Spleen (tissue), 11 donors: ENCODE measurements at regions not wholly inside any gene's neighbourhood (a gene's known extent, or its start where the extent isn't known, plus 50 kb on each side); places are given as distances from the start of the nearest gene placed in this dataset.

Experiments
- DNase-seq: peaks from one replicate; pipeline ENCODE4 v3.0.0-alpha.2; 2020
- H3K27ac ChIP-seq, 8 donors: fragments of 200-600 bp; sonication (generic) in 7 of 8; 1 replicate in 4 of 8; 2 replicates in 4 of 8; pipeline versions ENCODE4 v1.5.0 to v1.8.0; 2016 to 2021; ENCODE audit warnings: inconsistent platforms in 4 of 8, mild to moderate bottlenecking in 4 of 8, moderate library complexity in 1 of 8
- H3K27me3 ChIP-seq, 7 donors: fragments of 200-600 bp; sonication (generic) in 6 of 7; replicated peaks in 1 of 7; 1 replicate in 4 of 7; 2 replicates in 3 of 7; pipeline versions ENCODE4 v1.5.0 to v1.8.0; 2016 to 2021; ENCODE audit warnings: inconsistent platforms in 3 of 7, mild to moderate bottlenecking in 1 of 7
- H3K36me3 ChIP-seq, 6 donors: fragments of 200-600 bp; sonication (generic) in 5 of 6; 1 replicate in 4 of 6; 2 replicates in 2 of 6; pipeline versions ENCODE4 v1.5.0 to v1.8.0; 2016 to 2021; ENCODE audit warnings: inconsistent platforms in 2 of 6
- H3K4me1 ChIP-seq, 6 donors: fragments of 200-600 bp; sonication (generic) in 5 of 6; 1 replicate in 3 of 6; 2 replicates in 3 of 6; pipeline versions ENCODE4 v1.5.0 to v1.8.0; 2016 to 2021; ENCODE audit warnings: inconsistent platforms in 3 of 6
- H3K4me3 ChIP-seq, 8 donors: fragments of 200-600 bp; sonication (generic) in 7 of 8; 1 replicate in 4 of 8; 2 replicates in 4 of 8; pipeline versions ENCODE4 v1.5.0 to v1.8.0; 2016 to 2021; ENCODE audit warnings: inconsistent platforms in 4 of 8, mild to moderate bottlenecking in 4 of 8, moderate library complexity in 2 of 8
- H3K9me3 ChIP-seq, 8 donors: fragments of 200-600 bp; sonication (generic) in 7 of 8; 1 replicate in 4 of 8; 2 replicates in 4 of 8; pipeline versions ENCODE4 v1.5.0 to v1.8.0; 2016 to 2021; ENCODE audit warnings: inconsistent platforms in 4 of 8
- POLR2A ChIP-seq, 3 donors: fragments of 450-650 bp; IDR thresholded peaks; one replicate each; pipeline ENCODE4 v1.5.1; 2017; ENCODE audit warnings: antibody characterized with exemption in 3 of 3, mild to moderate bottlenecking in 1 of 3
- POLR2AphosphoS5 ChIP-seq, 3 donors: sonication (generic); formaldehyde crosslinking; IDR thresholded peaks; one replicate each; pipeline ENCODE4 v1.5.1; 2017; ENCODE audit warnings: antibody characterized with exemption in 3 of 3
- WGBS, 5 donors: extraction: QIAGEN DNeasy Blood & Tissue Kit in 3 of 5; methylation state at CpG; one replicate each; pipeline versions ENCODE4 v1.1.5 to v1.1.7; 2013 to 2018; 5-methylcytosine and 5-hydroxymethylcytosine counted together
- intact Hi-C: fragments of 100-400 bp; cut with DNase I; formaldehyde crosslinking; loops from one replicate; pipeline ENCODE4 v1.15.0; 2023; ENCODE audit warnings: low total_unique reads
- TF ChIP-seq, protein P1 (sequence below), 11 experiments: fragments of 200-600 bp in 7 of 11; fragments of 450-650 bp in 4 of 11; sonication (generic) in 4 of 11; IDR thresholded peaks in 8 of 11; conservative IDR thresholded peaks in 3 of 11; 1 replicate in 7 of 11; 2 replicates in 4 of 11; pipeline versions ENCODE4 v1.4.0 to v1.8.0; 2016 to 2021; ENCODE audit warnings: antibody characterized with exemption in 11 of 11, inconsistent platforms in 4 of 11, mild to moderate bottlenecking in 1 of 11
- donor health status: healthy with polysubstance abuse.
- donor health status: DM: no; HTN: no; CAD: no; lungs with moderate emphysema.
- donor health status: DM: no; HTN: no; CAD: no.
- donor health status: Bipolar disorder and iron deficiency.
- donor health status: healthy.
- donor health status: DM: no; HTN: no; CAD: no.
- donor health status: DM: yes; HTN: yes; CAD: no.

DNA sequence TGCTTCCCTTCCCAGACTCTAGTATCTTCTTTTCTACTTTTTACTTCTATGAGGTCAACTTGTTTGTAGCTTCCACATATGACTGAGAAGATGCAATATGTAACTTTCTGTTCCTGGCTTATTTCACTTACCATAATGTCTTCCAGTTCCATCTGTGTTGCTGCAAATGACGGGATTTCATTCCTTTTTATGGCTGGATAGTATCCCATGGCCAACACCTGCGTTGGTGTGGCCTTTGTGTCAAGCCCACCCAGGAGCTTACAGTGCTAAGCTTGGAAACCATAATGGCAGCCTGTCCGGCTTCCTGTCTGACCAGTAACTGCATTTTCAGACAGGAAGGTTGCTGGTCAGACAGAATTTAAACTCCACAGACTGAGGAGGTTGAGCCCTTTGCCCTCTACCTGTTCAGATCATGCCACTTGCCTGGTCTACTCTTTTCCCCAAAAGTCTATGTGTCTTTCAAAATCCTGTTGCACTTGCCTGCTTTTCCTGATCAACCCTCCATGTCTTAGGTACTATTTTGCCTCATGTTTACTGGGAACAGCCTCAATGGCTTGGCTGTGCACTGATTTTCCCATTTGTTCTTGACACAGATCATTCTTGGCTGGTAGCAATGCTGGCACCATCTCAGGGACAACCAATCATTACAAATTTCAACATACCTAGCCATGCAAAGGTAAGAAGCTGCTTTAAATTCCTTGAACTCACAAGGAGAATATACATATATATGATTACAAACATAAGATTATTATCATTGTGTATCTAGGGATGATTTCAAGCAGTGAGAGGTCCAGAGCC, 114.3 kb upstream of the PLEKHG1 start:
- Histone ChIP-seq H3K4me1 (no peaks in the 10 kb centered on the region), H3K4me3 (no peak overlapping the region), H3K27me3 (no peaks in the 10 kb centered on the region), H3K27ac (no peak overlapping the region), H3K9me3 (no peaks in the 10 kb centered on the region), H3K36me3 (no peaks in the 10 kb centered on the region)
- WGBS, 5 donors, result 77 to 91% (median 87%) methylated on average over 3 of the region's 3 CpGs
- no peak for TF ChIP-seq POLR2A (IDR thresholded peaks at IDR 0.05)
- no peak for TF ChIP-seq POLR2AphosphoS5 (IDR thresholded peaks at IDR 0.05)
- TF ChIP-seq, protein P1, sequence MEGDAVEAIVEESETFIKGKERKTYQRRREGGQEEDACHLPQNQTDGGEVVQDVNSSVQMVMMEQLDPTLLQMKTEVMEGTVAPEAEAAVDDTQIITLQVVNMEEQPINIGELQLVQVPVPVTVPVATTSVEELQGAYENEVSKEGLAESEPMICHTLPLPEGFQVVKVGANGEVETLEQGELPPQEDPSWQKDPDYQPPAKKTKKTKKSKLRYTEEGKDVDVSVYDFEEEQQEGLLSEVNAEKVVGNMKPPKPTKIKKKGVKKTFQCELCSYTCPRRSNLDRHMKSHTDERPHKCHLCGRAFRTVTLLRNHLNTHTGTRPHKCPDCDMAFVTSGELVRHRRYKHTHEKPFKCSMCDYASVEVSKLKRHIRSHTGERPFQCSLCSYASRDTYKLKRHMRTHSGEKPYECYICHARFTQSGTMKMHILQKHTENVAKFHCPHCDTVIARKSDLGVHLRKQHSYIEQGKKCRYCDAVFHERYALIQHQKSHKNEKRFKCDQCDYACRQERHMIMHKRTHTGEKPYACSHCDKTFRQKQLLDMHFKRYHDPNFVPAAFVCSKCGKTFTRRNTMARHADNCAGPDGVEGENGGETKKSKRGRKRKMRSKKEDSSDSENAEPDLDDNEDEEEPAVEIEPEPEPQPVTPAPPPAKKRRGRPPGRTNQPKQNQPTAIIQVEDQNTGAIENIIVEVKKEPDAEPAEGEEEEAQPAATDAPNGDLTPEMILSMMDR (IDR thresholded peaks at IDR 0.05 in 8 of 11, conservative IDR thresholded peaks at IDR 0.05 in 3 of 11), result no peak
- no peak for DNase-seq
- intact Hi-C loops, result no loop called here

DNA sequence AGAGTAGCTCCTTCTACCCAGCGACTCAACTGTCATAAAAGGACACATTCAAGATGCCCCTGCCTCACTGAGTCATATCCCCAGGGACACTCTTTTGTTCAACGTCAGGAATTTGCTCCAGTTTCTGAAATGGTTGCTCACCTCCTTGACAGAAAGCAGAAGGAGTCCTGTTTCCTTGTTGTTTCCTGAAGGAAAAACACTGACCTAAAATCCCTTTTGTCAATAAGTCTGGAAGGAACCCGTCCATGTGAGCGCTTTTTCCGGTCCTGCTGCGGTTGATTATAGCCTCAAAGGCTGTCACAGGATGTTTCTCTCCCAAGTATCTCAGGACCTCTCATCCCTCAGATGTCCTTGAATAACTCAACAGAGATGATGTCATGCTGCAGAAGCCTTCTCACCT, 113.6 kb upstream of the PLEKHG1 start:
- no peak for DNase-seq
- H3K36me3 ChIP-seq, result no peaks in the 10 kb centered on the region
- no peak overlapping the region for H3K27ac ChIP-seq
- no peaks in the 10 kb centered on the region for H3K9me3 ChIP-seq
- no peak overlapping the region for H3K4me3 ChIP-seq
- H3K4me1 ChIP-seq, result no peaks in the 10 kb centered on the region
- TF ChIP-seq POLR2AphosphoS5 (IDR thresholded peaks at IDR 0.05) (no peak), POLR2A (IDR thresholded peaks at IDR 0.05) (no peak)
- TF ChIP-seq, protein P1 (IDR thresholded peaks at IDR 0.05 in 8 of 11, conservative IDR thresholded peaks at IDR 0.05 in 3 of 11), result no peak
- 60 to 73% (median 64%) methylated on average over 6 of the region's 6 CpGs for WGBS, 5 donors
- intact Hi-C loops, result no loop called here
- no peaks in the 10 kb centered on the region for H3K27me3 ChIP-seq

DNA sequence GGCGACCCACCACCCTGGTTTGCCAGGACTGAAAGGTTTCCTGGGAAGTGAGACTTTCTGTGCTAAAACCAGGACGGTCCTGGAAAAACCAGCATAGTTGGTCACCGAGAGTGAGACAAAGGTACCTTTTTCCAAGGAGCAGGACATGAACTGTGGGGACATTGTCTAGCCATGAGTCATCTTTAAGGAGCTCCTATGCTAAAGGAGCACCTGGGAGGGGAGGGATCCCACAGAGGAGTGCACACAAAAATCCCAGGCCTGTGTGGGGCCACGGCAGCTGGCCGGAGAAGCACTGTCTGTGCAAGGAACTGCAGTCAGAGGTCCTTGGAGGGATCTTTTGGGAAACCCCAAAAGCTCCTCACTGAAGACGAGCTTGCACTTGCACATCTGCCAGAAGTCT, 109.1 kb upstream of the PLEKHG1 start:
- H3K27me3 ChIP-seq, result no peaks in the 10 kb centered on the region
- intact Hi-C loops, result no loop called here

More for the DNA sequence above, 109.1 kb upstream of the PLEKHG1 start:
- Histone ChIP-seq H3K36me3 (no peaks in the 10 kb centered on the region), H3K9me3 (peaks cover 0 to 6% (median 0%) of the 10 kb centered on the region in 8 donors), H3K27ac (no peak overlapping the region), H3K4me1 (peaks cover 0 to 6% (median 0%) of the 10 kb centered on the region in 6 donors), H3K4me3 (no peak overlapping the region)
- TF ChIP-seq POLR2A (IDR thresholded peaks at IDR 0.05) (no peak), POLR2AphosphoS5 (IDR thresholded peaks at IDR 0.05) (no peak)
- TF ChIP-seq, protein P1 (IDR thresholded peaks at IDR 0.05 in 8 of 11, conservative IDR thresholded peaks at IDR 0.05 in 3 of 11), result no peak
- 87 to 94% (median 91%) methylated on average over 6 of the region's 6 CpGs for WGBS, 5 donors
- DNase-seq, result no peak
